ENCODE measurements at regions not wholly inside any gene's neighbourhood (a gene's known extent, or its start where the extent isn't known, plus 50 kb on each side); places are given as distances from the start of the nearest gene placed in this dataset.

GRCh38 chr6:98717322-98717877 is 117.0 kb upstream of the POU3F2 start:
- no peak for DNase-seq (ENCODE audit: low read depth)
- TF ChIP-seq, protein P1, sequence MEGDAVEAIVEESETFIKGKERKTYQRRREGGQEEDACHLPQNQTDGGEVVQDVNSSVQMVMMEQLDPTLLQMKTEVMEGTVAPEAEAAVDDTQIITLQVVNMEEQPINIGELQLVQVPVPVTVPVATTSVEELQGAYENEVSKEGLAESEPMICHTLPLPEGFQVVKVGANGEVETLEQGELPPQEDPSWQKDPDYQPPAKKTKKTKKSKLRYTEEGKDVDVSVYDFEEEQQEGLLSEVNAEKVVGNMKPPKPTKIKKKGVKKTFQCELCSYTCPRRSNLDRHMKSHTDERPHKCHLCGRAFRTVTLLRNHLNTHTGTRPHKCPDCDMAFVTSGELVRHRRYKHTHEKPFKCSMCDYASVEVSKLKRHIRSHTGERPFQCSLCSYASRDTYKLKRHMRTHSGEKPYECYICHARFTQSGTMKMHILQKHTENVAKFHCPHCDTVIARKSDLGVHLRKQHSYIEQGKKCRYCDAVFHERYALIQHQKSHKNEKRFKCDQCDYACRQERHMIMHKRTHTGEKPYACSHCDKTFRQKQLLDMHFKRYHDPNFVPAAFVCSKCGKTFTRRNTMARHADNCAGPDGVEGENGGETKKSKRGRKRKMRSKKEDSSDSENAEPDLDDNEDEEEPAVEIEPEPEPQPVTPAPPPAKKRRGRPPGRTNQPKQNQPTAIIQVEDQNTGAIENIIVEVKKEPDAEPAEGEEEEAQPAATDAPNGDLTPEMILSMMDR (conservative IDR thresholded peaks at IDR 0.05; ENCODE audit: low read depth, low read length), result no peak
- no peak overlapping the region for H3K4me3 ChIP-seq (ENCODE audit: low read depth, low read length)

DNA sequence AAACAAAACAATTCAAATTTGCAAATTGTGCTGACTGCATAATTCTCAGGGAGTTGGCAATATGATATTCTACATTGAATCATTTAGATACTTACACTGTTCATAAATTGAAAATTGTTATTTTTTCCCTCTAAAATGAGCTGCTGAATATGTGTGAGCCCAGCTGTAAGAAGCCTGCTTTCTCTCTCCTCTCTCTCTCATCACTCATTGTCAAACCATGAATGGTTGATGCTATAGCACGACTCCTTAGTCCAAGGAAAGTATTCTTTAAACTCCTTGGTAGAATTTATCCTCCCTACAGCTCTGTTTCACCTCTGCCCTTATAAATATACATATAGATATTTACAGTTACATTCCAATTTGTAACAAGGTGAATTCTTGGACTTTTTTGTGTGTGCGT is 116.4 kb upstream of the POU3F2 start:
- TF ChIP-seq, protein P1 (conservative IDR thresholded peaks at IDR 0.05; ENCODE audit: low read depth, low read length), result no peak
- H3K4me3 ChIP-seq (ENCODE audit: low read depth, low read length), result no peak overlapping the region
- DNase-seq (ENCODE audit: low read depth), result no peak

DNA sequence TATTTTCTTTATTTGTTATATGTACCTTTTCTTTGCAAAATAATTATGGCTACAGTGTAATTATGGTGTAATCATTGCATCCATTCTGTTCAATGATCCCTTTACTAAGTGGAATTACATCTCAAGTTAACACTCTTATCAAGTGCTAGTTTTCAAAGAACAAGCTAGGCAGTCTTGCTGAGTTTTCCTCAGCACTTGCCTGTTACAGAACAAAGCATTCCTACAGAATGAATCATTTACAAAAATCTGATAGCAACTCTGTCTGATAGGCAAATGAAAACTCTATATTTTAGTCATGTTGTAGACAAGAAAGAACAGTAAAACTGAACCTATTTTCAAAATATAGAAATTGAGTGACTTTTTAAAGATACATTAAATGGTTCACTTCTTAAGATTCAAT is 109.8 kb upstream of the POU3F2 start:
- no peak overlapping the region for H3K4me3 ChIP-seq (ENCODE audit: low read depth, low read length)
- DNase-seq (ENCODE audit: low read depth), result no peak
- TF ChIP-seq, protein P1 (conservative IDR thresholded peaks at IDR 0.05; ENCODE audit: low read depth, low read length), result no peak

- no peak for DNase-seq (ENCODE audit: low read depth)
- H3K4me3 ChIP-seq (ENCODE audit: low read depth, low read length), result no peak overlapping the region
- TF ChIP-seq, protein P1 (conservative IDR thresholded peaks at IDR 0.05; ENCODE audit: low read depth, low read length), result no peak
Measured at GRCh38 chr6:98747273-98747672, 87.1 kb upstream of the POU3F2 start.

- no peak for DNase-seq (ENCODE audit: low read depth)
Measured at GRCh38 chr6:98747960-98748359, 86.4 kb upstream of the POU3F2 start.

GRCh38 chr6:98759459-98759858 is 74.9 kb upstream of the POU3F2 start:
- no peak for DNase-seq (ENCODE audit: low read depth)
- TF ChIP-seq, protein P1 (conservative IDR thresholded peaks at IDR 0.05; ENCODE audit: low read depth, low read length), result no peak
- H3K4me3 ChIP-seq (ENCODE audit: low read depth, low read length), result no peak overlapping the region

More at GRCh38 chr6:98747960-98748359, 86.4 kb upstream of the POU3F2 start:
- no peak overlapping the region for H3K4me3 ChIP-seq (ENCODE audit: low read depth, low read length)
- TF ChIP-seq, protein P1 (conservative IDR thresholded peaks at IDR 0.05; ENCODE audit: low read depth, low read length), result no peak

DNA sequence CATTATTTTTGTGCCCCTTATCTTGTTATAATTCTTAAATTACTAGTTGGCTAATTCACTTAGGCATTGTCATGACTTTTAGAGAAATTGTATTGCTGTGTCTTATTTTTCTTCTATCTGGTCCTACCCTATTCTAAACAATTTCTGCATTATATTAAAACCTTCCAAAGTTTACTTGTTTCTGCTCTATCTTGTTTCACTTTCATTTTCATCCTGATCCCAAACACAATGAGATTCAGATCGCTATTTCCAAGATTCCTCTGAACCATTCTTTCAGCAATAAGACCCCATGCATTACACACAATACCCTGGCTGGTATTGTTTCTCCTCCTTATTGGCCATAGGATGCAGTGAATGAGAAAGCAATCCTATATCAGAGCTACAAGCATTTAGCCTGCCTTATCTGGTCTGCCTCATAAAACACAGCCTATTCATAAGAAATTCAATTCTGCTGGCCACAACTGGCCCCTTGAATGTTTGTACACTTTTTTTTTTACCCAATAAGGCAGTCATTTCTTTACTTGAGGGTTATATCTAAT is 69.9 kb upstream of the POU3F2 start:
- DNase-seq (ENCODE audit: low read depth), result no peak
- H3K4me3 ChIP-seq (ENCODE audit: low read depth, low read length), result peak overlapping the region; percentile 30
- TF ChIP-seq, protein P1 (conservative IDR thresholded peaks at IDR 0.05; ENCODE audit: low read depth, low read length), result no peak

Data from epithelial cell of proximal tubule (primary cell).